HFFc6 (cell line): ENCODE measurements at regions not wholly inside any gene's neighbourhood (a gene's known extent, or its start where the extent isn't known, plus 50 kb on each side); places are given as distances from the start of the nearest gene placed in this dataset.

ENCODE experiments used
- DNase-seq: peaks from one replicate; pipeline ENCODE4 v3.0.0-alpha.2; 2018
- H3K27ac Mint-ChIP-seq: 2 replicates; pipeline ENCODE4 v1.8.0; 2020; ENCODE audit warnings: mild to moderate bottlenecking, mixed read lengths
- H3K27me3 Mint-ChIP-seq: 2 replicates; pipeline ENCODE4 v1.8.0; 2021; ENCODE audit warnings: mild to moderate bottlenecking, moderate library complexity, mixed read lengths; ENCODE audit not compliant: insufficient read depth
- H3K36me3 Mint-ChIP-seq: 2 replicates; pipeline ENCODE4 v1.8.0; 2021; ENCODE audit warnings: low read depth, mixed read lengths
- H3K4me1 Mint-ChIP-seq: 2 replicates; pipeline ENCODE4 v1.8.0; 2020; ENCODE audit warnings: low read depth, mixed read lengths
- H3K4me3 Mint-ChIP-seq: 2 replicates; pipeline ENCODE4 v1.8.0; 2020; ENCODE audit warnings: mild to moderate bottlenecking, moderate library complexity, mixed read lengths
- H3K9me3 Mint-ChIP-seq: 2 replicates; pipeline ENCODE4 v1.8.0; 2020; ENCODE audit warnings: mild to moderate bottlenecking, mixed read lengths
- TF ChIP-seq, protein P1 (sequence below): fragments of 200-600 bp; sonication (generic); IDR thresholded peaks from 2 replicates; pipeline ENCODE4 v1.5.0; 2021; ENCODE audit warnings: antibody characterized with exemption, mild to moderate bottlenecking

DNA sequence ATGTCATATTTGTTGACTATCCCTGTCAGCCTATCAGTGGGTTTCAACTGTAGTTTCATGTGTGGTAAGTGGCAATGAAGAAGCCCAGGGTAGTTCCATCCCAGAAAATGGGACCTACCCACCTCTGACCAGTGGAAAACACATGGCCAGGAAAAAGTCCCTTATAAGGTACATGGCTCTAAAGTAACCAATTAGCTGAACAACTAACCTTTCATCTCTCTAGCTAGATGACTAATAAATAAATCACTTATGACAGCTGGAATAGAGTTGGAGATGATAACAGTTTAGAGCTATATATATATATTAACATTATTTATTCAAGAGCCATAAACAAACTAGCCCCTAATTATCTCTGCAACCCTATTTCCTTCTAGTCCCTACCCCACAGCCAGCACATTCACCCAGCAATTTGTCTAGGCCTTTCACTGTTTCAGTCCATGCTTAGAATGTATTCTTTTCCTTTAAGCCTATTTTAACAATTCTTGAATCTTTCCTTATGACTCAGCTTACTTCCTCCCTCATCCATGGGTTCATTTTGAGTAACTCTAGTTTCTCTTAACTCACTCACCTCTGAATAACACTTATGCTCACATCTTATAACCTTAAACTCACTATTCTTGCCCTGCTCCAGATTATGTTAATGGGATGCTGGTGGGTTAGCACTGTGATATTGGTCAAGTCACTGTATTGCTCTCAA lies 83.7 kb downstream of the TNFSF18 start:
- DNase-seq, result peak; percentile 45
- Mint-ChIP-seq H3K4me3 (no peak overlapping the region), H3K36me3 (peaks cover 24% of the 10 kb centered on the region), H3K4me1 (peaks cover 79% of the 10 kb centered on the region), H3K27ac (peak overlapping the region; percentile 84), H3K27me3 (peaks cover 1% of the 10 kb centered on the region; the same call in 1 of the 2 replicates), H3K9me3 (peaks cover 14% of the 10 kb centered on the region)
- TF ChIP-seq, protein P1, sequence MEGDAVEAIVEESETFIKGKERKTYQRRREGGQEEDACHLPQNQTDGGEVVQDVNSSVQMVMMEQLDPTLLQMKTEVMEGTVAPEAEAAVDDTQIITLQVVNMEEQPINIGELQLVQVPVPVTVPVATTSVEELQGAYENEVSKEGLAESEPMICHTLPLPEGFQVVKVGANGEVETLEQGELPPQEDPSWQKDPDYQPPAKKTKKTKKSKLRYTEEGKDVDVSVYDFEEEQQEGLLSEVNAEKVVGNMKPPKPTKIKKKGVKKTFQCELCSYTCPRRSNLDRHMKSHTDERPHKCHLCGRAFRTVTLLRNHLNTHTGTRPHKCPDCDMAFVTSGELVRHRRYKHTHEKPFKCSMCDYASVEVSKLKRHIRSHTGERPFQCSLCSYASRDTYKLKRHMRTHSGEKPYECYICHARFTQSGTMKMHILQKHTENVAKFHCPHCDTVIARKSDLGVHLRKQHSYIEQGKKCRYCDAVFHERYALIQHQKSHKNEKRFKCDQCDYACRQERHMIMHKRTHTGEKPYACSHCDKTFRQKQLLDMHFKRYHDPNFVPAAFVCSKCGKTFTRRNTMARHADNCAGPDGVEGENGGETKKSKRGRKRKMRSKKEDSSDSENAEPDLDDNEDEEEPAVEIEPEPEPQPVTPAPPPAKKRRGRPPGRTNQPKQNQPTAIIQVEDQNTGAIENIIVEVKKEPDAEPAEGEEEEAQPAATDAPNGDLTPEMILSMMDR, result no peak

GRCh38 chr1:172967936-172968335 lies 82.8 kb downstream of the TNFSF18 start:
- peak overlapping the region; percentile 84 for H3K27ac Mint-ChIP-seq
- peaks cover 7% of the 10 kb centered on the region; the same call in 1 of the 2 replicates for H3K9me3 Mint-ChIP-seq
- TF ChIP-seq, protein P1, result no peak
- H3K27me3 Mint-ChIP-seq, result peaks cover 1% of the 10 kb centered on the region; the same call in 1 of the 2 replicates
- H3K4me1 Mint-ChIP-seq, result peaks cover 83% of the 10 kb centered on the region
- DNase-seq, result no peak
- no peak overlapping the region for H3K4me3 Mint-ChIP-seq
- peaks cover 16% of the 10 kb centered on the region for H3K36me3 Mint-ChIP-seq

DNA sequence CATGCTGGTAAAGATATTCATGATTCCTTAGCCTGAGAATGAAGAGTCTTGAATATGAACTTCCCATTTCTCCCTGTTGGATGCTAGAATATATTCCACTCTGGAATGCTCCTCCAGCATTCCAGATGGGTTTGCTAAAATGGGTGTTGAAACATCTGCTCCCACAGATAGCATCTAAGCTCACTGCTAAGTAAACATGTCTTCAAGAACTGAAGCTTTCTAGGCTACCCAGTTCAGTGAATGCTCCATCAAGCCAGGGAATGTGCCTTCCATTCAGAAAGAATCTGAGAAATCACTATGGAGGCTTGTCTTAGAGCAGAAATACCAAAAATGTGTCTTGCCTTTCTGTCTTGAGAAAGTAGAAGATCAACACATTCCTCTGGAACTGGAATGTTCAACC lies 81.1 kb downstream of the TNFSF18 start:
- peaks cover 4% of the 10 kb centered on the region; the same call in 1 of the 2 replicates for H3K9me3 Mint-ChIP-seq
- DNase-seq, result peak; percentile 87
- H3K4me3 Mint-ChIP-seq, result peak overlapping the region; percentile 42
- TF ChIP-seq, protein P1, result no peak
- peaks cover 73% of the 10 kb centered on the region for H3K4me1 Mint-ChIP-seq
- H3K36me3 Mint-ChIP-seq, result peaks cover 5% of the 10 kb centered on the region; the same call in 1 of the 2 replicates
- H3K27me3 Mint-ChIP-seq, result no peaks in the 10 kb centered on the region; the same call in 1 of the 2 replicates
- peak overlapping the region; percentile 80 for H3K27ac Mint-ChIP-seq

DNA sequence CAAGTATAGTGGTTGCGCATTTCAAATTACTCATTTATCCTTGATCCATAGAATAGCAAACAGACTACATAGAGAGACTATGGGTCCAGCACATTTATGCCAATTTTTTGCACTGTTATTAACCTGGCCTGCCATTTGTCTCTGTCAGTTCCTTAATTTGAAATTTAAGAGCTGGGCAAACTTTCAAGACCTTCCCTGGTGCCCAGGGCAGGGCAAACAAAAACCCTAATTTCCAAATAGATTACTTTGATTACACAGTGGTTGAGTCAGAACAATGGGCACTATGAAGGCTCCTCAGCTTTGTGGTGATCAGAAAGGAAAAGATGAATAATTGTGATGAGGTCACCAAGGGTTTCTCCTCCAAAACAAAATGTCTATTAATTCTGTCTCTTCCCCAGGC lies 80.6 kb downstream of the TNFSF18 start:
- H3K4me1 Mint-ChIP-seq, result peaks cover 72% of the 10 kb centered on the region
- H3K4me3 Mint-ChIP-seq, result peak overlapping the region; percentile 18; the same call in 1 of the 2 replicates
- H3K27me3 Mint-ChIP-seq, result no peaks in the 10 kb centered on the region; the same call in 1 of the 2 replicates
- H3K36me3 Mint-ChIP-seq, result peaks cover 5% of the 10 kb centered on the region; the same call in 1 of the 2 replicates
- peak overlapping the region; percentile 80 for H3K27ac Mint-ChIP-seq
- H3K9me3 Mint-ChIP-seq, result peaks cover 4% of the 10 kb centered on the region; the same call in 1 of the 2 replicates
- peak; percentile 52 for DNase-seq
- TF ChIP-seq, protein P1, result no peak

DNA sequence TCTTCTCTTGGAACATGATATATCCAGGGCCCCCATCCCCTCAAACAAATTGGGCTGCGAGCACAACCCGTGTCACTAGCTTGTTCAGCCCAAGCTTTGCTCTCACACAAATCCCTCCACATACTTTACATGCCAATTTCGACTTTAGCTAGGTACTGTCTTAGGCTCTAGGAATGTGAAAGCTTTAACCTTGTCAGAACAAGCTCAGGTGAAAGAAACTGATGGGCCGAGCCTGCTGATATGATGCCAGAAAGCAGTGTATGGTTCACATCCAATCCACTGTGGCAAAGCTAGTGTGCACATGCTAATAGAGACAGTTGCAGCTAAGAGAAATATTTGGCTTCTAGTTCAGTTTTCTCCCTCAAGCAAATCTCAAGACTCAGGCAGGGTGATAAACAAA lies 79.5 kb downstream of the TNFSF18 start:
- Mint-ChIP-seq H3K27me3 (no peaks in the 10 kb centered on the region; the same call in 1 of the 2 replicates), H3K36me3 (peaks cover 5% of the 10 kb centered on the region; the same call in 1 of the 2 replicates), H3K27ac (peak overlapping the region; percentile 80; the same call in 1 of the 2 replicates), H3K4me3 (no peak overlapping the region), H3K4me1 (peaks cover 75% of the 10 kb centered on the region), H3K9me3 (peaks cover 4% of the 10 kb centered on the region; the same call in 1 of the 2 replicates)
- TF ChIP-seq, protein P1, result no peak
- DNase-seq, result no peak
